Lower leg skin (tissue), 3 donors: ENCODE measurements at regions not wholly inside any gene's neighbourhood (a gene's known extent, or its start where the extent isn't known, plus 50 kb on each side); places are given as distances from the start of the nearest gene placed in this dataset.

Source experiments
- POLR2A ChIP-seq, 2 donors: fragments of 450-650 bp; IDR thresholded peaks; one replicate each; pipeline ENCODE4 v1.6.1; 2016 to 2017; ENCODE audit warnings: antibody characterized with exemption in 2 of 2, mild to moderate bottlenecking in 1 of 2, moderate library complexity in 1 of 2
- TF ChIP-seq, protein P1 (sequence below), 3 donors: fragments of 450-650 bp; IDR thresholded peaks; one replicate each; pipeline ENCODE4 v1.5.1; 2016; ENCODE audit warnings: antibody characterized with exemption in 3 of 3, mild to moderate bottlenecking in 3 of 3, moderate library complexity in 2 of 3

GRCh38 chr12:28975564-28976340, 173.3 kb upstream of the FAR2 start:
- TF ChIP-seq, protein P1, sequence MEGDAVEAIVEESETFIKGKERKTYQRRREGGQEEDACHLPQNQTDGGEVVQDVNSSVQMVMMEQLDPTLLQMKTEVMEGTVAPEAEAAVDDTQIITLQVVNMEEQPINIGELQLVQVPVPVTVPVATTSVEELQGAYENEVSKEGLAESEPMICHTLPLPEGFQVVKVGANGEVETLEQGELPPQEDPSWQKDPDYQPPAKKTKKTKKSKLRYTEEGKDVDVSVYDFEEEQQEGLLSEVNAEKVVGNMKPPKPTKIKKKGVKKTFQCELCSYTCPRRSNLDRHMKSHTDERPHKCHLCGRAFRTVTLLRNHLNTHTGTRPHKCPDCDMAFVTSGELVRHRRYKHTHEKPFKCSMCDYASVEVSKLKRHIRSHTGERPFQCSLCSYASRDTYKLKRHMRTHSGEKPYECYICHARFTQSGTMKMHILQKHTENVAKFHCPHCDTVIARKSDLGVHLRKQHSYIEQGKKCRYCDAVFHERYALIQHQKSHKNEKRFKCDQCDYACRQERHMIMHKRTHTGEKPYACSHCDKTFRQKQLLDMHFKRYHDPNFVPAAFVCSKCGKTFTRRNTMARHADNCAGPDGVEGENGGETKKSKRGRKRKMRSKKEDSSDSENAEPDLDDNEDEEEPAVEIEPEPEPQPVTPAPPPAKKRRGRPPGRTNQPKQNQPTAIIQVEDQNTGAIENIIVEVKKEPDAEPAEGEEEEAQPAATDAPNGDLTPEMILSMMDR (IDR thresholded peaks at IDR 0.05): no peak
- TF ChIP-seq POLR2A (IDR thresholded peaks at IDR 0.05): no peak
